ENCODE measurements at regions not wholly inside any gene's neighbourhood (a gene's known extent, or its start where the extent isn't known, plus 50 kb on each side); places are given as distances from the start of the nearest gene placed in this dataset.
"Not testable (repeated sequence)": the region's sequence is repeated elsewhere in the genome, so short reads cannot be mapped to it uniquely, and the experiment has no call there.

DNA sequence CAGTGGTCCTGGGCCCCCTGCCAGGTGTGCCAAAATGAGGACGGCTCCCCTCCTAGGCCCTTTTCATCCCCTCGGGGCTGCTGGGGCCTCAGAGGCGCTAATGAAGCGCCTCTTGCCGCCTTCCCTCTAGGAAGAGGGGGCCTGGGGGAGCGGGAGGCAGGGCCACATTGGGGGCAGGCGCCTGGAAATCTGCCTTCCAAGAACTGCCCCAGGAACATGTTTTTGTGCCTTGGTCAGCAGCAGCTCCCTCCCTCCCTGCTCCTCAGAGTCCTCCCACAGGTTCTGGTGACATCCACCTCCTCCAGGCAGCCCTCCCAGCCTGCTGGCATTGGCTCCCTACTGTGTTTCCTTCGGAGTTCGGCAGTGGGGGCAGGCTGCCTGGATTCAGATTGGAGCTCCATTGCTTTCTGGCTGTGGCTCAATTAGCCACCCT lies 155.3 kb downstream of the CRLF3 start:
- TF ChIP-seq, protein P1, sequence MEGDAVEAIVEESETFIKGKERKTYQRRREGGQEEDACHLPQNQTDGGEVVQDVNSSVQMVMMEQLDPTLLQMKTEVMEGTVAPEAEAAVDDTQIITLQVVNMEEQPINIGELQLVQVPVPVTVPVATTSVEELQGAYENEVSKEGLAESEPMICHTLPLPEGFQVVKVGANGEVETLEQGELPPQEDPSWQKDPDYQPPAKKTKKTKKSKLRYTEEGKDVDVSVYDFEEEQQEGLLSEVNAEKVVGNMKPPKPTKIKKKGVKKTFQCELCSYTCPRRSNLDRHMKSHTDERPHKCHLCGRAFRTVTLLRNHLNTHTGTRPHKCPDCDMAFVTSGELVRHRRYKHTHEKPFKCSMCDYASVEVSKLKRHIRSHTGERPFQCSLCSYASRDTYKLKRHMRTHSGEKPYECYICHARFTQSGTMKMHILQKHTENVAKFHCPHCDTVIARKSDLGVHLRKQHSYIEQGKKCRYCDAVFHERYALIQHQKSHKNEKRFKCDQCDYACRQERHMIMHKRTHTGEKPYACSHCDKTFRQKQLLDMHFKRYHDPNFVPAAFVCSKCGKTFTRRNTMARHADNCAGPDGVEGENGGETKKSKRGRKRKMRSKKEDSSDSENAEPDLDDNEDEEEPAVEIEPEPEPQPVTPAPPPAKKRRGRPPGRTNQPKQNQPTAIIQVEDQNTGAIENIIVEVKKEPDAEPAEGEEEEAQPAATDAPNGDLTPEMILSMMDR (optimal IDR thresholded peaks at IDR 0.05 in 1 of 3, IDR thresholded peaks at IDR 0.05 in 1 of 3, conservative IDR thresholded peaks at IDR 0.05 in 1 of 3; ENCODE audit: extremely low read depth in 1 of 3, insufficient read depth in 2 of 3, low read length in 3 of 3): not testable (repeated sequence)
- not testable (repeated sequence) for TF ChIP-seq EZH2 (IDR thresholded peaks at IDR 0.05; ENCODE audit: low read length)

Data from keratinocyte (primary cell).